Forelimb muscle (tissue), 1 donor: ENCODE measurements at regions not wholly inside any gene's neighbourhood (a gene's known extent, or its start where the extent isn't known, plus 50 kb on each side); places are given as distances from the start of the nearest gene placed in this dataset.
A peak's percentile ranks its signal among the peaks of the same experiment; 100 is the strongest.

Source experiments
- DNase-seq: peaks from one replicate; pipeline ENCODE4 v3.0.0-alpha.2; 2013; ENCODE audit warnings: low read depth

DNA sequence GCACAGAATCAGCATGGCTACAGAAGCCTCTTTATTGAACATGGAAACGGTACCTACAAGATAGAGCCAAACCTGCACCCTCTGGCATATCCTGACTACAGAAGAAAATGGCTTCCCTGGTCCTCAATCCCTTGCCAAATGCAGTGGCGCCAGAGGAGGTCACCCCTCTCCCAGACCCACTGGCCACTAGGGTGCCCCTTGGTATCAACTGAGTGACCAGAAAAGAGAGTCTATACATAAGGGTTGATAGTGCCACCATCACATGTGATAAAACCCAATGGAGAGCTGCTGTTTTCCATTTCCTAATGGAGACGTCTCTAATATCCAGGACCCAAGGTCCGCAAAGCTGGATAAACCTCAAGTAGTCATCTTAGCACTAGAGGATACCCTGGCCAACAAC is 52.7 kb upstream of the ALK start:
- DNase-seq = no peak

DNA sequence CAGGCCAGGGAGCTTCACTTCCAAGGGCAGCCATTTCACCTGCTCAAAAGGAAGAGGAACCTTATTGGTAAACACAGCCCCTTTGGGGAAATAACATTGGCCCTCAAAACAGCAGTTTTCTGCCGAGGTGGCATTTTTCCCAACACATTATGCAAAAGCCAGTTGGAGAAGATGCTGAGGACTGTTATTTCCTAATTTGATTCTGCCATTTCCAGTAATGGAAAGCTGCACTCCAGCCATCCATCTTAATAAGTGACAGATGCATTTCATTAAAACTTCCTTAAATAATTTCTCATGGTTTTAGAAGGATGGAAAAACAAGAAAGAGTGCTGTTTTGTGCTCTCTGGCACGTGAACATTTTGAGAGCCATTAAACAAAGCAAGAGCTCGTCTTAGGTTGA is 55.9 kb upstream of the ALK start:
- DNase-seq = no peak

DNA sequence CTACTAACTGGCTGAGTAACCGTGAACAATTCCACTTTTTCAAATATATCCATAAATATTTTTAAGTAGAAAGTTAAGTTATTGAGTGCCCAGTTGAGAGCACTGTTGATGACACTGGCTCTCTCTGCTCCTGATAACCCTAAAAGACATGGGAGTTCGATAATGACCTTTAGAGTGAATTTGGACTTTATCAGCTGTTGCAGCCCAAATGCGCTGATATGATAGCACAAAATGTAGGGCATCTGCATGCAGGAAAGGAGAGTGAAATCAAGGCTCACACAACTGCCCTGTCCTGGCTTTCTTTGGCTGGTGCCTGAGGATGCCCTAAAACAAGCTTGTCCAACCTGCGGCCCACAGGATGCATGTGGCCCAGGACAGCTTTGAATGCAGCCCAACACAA is 60.0 kb upstream of the ALK start:
- DNase-seq = no peak

DNA sequence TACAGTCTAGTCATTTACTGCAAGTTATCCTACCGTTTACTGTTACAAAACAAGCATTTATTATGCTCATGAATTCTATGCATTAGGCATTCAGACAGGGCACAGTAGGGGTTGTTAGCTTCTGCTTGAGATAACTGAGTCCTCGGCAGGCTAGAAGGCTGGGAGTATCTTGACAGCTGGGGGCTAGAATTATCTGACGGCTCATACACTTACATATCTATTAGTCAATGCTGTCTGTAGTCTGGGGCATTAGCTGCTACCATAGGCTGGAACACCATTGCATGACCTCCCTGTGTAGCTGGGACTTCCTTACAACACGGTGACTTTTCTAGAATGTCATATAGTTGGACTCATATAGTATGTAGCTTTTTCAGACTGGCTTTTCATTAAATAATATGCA is 61.9 kb upstream of the ALK start:
- no peak for DNase-seq

DNA sequence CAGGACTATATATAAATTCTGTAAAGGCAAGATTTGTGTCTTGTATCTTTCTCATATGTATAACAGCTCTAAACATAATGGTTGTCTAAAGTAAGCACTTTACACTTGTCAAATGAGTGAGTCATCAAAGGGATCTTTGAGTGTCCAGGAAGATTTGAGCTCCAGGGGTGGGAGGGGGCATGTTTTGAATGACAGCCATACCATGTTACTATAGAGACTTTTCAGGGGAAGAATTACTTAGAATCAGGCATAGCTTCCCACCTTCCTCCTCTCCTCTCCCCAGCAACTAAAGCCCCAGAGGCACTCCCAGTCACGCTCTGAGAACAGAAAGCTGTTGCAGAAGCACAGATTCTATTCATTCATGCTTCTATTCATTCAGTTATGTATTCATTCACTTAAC is 65.8 kb upstream of the ALK start:
- no peak for DNase-seq

DNA sequence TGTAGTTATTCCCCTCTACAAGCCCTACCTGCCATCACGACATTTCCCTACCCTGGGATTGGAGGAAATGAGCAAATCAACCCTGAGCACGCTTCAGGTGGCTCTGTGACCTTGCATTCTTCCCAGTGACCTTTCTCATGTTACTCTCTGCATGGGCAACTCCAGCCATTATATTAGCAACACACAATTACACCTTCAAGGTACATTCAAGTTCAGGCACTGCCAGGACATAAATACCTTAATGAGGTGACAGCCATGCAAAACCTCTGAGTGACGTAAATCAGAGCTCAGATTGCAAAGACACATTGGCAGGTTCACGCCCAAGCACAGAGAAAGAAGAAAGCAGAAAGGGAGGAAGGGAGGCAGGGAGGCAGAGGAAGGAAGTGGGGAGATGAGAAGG is 68.7 kb upstream of the ALK start:
- DNase-seq = no peak

DNA sequence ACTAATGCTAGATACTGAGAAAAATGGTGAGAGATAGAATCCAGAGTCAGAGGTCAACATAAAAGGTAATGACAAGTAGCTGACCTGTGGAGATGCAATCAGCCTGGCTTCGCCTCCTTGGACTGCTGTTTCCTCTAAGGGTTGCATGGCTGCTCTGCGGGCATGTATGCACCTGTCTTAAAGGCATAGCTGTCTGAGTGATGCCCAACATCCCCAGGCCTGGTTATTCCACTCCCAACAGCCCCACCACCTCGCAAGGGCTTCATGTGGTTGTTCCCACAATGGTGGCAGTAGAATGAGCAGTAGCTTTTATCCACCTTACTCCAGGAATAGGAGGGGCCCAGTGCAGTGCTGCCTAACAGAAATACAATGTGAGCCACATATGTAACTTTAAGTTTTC is 69.7 kb upstream of the ALK start:
- no peak for DNase-seq

DNA sequence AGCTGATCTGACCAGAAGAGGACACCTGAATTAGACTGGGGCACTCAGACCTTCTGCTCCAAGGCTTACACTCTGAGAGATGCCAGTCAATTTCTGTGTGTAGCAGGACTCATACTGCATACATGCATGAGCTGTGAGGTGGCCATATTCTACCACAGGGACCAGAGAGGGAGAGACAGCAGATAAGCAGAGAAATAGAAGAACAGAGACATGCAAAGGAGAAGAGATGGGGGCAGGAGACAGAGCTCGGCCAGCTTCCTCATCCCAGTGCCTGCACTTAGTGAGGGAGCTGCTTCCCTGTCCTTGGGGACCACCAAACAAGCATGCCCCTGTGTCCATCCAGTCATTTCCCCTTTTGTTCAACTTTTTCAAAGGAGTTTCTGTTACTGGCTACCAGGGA is 73.9 kb upstream of the ALK start:
- no peak for DNase-seq

DNA sequence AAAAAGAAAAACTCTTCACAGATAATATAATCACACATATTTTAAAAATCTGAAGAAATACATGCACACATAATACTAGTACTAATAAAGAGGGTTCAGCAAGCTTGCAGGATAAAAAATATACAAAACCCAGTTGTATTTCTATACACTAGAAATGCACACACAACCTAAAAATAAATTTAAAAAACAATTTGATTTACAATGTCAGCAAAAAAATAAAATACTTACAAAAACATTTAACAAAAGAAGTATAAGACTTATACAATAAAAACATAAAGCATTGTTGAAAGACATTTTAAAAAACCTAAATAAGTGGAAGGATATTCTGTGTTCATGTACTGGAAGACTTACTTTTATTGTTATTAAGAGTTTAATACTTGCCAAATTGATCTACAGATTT is 81.7 kb upstream of the ALK start:
- DNase-seq = no peak

DNA sequence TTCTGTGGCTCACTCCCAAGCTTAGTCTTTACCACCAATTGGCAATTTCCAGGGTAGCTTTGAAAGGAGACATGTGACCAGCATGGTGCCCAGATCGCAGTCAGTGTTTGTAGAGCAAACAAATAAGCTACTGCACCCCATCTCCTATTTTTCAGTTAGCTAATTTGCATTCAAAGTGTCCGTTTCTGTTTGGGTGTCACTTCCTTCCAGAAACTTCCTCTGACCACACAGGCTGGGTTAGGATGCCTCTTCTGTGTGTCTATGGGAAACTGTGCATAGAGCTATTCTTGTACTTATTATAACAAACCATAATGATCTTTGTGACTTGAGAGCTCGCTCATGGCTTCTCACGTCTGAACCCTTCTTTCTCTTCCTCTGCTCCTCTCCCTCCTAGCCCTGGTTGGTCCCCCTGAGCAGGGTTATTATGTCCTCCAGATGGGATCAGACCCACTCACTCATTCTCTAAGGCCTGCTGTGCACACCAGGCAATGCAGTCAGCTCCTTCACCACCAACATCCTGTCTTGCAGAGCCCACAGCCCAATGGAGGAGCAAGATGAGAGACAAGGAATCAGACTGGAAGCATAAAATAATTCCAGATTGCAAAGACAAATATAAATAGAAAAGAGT is 101.2 kb upstream of the ALK start:
- DNase-seq = no peak

DNA sequence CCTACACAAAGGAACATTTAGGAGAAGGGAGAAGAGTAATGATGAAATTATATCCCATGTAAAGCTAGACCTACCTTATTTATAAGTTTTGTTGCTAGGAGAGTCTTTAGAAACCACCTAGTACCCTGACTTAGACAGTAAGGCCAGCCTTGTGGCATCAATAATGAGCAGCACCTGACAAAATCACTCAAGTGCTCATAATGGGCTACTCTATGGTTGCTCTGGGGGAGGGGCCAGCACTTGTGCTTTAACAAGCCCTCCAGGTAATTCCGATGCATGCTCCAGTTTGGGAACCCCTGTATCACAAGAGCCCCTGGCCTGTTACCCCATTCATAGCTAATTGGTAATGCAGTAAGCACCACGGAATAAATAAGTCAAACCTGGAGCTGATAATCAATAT is 102.9 kb upstream of the ALK start:
- DNase-seq = no peak

DNA sequence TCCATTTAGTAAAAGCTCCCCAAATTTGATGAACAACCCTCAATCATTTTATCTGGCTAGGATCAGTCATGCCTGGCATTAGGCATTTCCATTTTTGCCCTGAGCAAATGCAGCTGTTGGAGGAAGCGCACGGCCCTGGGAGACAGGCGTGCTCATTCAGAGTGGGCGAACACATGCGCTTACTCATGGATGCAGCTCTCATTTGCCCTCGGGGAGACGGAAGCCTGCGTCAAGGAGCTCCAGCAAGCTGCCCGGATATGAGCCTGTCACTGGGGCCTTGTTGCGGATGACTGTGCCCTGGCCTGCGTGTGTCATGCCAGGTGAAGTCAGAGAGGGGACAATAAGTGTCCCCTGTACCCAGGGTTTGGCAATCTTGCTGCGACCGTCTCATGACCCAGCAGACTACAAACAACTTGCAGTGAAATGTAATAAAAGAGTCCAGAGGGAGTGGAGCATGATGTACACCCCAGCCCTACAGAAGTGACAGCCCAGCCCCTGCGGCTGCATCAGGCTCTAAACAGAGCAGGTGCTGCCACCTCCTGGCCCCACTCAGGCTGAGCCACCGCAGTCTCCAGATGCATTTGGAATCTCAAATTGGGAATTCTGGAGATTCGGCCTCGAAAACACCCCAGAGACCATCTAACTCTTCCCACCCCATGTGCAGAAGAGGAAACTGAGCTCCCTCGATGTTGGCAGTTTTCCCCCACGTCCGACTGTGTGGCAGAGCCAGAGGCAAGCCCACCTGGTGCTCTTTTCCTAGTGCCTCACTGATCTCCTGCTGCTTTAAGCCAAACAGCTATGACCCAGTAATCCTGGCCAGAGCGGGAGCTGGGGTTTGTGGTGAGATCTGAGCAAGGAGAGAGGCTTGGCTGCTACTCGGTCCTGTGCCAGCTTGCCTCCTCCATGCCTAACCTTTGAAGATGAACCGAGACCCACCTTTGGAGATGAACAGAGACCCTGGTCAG is 105.0 kb upstream of the ALK start:
- peak; percentile 5 for DNase-seq

DNA sequence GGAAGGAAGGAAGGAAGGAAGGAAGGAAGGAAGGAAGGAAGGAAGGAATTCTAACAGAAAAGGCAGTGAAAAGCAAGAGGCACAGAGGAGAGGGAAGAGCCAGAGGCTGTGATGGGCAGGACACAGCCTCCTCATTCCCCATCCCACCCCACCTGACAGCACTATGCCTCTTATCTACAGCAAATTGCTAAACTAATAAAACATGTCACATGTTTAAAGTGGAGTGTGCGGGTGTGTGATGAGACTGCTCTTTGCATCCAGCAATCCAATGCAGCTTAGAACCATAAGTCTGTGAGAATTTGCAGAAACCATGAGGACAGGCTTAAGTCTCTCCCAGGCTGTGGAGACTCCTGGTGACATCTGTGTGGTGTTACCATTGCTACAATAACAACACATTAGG is 108.4 kb upstream of the ALK start:
- no peak for DNase-seq

DNA sequence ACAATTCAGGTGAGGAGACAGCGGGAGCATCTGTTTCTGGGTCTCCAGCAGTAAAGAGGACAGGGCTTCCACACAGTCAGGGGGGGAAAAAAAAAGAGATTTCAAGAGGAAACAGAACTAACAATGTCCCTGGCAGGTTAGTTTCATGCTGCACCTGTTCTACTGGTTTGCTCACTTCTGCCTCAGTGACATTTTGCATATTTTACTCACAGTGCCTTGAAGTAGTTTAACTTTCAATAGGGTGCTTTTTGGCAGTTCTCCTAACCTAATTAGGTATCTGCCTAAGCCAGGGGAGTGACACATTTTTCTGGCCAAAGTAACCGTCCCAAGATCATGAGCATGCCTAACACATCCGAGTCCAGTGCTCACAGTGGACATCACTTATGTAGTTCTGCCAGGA is 109.0 kb upstream of the ALK start:
- DNase-seq = no peak

DNA sequence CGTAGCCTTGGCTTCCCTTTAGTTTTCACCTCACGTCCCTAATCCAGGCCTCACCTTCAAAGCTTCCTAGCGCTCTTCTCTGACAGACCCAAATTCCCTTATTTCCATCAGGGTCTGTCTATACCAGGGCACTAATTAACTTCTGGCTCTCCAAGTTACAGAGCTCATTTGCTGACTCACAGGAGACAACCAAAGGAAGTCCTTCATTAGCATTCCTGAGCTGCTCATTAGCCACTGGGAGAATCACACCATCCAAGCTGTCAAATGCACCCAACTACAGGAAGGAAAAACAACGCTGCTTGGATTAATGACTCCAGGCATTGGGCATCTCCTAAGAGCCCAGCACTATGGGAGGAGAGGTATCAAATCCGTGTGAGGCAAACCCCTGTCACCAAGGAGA is 109.8 kb upstream of the ALK start:
- no peak for DNase-seq

DNA sequence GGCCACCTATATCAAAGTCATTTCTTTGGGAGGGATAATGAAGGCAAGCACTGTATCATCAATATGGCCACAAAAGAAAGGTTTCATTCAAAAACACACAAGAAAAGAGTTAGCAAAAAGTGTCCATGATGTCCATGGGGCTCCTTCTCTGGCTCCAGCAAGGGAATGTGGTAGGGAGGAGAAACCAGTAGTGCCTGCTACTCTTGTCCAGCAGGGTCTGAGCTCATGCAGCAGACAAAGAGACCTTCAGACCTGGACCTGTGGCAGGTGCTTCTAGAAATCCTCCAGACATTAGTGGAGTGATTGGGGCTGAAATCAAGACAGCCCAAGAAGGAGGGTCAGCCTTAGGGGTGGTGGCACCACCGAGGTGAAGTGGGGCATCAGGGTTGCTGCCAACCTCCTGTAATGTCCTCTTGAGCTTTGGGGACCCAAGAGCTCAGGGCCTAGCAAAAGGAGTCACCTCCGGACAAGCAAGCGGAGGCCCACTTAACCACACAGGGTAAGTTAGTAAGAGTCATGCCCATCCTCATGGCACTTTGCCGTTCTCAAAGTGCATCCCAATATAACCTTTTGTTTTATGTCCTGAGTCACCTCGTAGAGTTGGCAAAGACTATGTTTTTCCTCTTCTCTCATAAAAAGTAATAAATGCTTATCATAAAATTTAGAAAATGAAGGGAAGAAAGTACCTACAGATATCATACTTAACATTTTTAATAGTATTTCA is 112.6 kb upstream of the YPEL5 start:
- no peak for DNase-seq

DNA sequence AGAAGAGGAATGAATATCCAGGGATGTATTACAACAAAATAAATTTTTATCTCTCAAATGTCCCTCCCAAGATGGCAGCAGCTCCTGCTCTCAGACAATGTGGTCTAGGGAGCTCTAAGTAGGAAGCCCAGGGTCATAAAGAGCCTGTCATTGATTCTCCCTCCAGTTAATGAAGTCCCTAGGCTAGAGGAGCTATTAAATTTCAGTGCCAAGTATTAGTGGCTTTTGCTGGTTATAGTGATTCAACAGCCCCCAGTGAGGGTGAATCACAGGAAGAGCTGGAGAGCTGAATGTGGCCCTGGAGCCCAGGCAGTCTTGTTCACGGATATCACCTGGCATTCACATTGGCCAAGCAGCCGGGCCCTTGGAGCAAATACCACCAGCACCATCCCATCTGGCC is 109.8 kb upstream of the YPEL5 start:
- DNase-seq = no peak

DNA sequence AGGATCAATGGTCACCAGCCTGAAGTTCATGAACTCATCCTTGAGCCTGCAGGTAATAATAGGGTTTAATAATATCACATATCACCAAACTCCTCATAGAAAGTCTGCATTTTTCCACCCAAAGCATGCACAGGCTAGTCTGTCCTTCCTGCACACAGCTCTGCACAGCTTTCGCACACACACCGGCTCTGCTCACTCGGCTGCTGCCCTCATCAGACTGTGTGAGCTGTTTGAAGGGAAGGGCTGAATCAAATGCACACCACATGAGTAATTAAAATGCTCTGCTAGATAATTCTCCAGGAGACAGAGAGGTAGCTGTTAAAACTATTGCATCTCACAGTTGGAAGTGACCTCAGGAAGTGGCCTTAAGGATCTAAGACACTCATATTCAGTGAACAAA is 108.4 kb upstream of the YPEL5 start:
- DNase-seq = no peak

DNA sequence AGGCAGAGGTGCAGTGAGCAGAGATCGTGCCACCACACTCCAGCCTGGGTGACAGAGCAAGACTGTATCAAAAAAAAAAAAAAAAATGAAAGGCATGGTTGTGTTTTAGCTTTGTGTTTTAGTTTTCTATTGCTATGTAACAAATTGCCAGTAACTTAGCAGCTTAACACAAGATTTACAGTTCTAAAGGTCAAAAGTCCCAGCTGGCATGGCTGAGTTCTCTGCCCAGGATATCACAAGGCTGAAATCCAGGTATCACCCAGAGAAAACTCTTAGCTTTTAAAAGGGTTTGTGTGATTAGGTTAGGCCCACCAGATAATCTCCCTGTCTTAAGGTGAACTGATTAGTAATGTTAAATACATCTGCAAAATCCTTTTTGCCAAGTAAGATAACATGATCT is 107.7 kb upstream of the YPEL5 start:
- no peak for DNase-seq

DNA sequence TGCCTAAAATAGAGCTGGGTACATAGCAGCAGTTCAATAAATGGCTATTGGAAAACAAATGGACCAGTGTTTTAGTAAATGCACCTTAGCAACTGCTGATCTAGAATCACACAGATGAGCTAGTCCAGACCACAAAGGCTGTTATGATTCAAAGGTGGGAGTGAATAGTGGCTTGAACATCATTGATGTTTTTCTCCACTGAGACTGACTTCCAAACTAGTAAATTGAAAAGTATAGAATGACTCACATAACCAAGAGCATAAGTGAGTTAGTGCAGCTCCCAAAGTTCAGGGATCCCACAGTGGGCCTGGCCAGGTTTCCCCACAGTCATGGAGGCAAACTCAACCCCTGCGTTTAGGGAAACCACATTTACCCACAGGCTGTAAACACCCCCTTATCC is 106.7 kb upstream of the YPEL5 start:
- no peak for DNase-seq

DNA sequence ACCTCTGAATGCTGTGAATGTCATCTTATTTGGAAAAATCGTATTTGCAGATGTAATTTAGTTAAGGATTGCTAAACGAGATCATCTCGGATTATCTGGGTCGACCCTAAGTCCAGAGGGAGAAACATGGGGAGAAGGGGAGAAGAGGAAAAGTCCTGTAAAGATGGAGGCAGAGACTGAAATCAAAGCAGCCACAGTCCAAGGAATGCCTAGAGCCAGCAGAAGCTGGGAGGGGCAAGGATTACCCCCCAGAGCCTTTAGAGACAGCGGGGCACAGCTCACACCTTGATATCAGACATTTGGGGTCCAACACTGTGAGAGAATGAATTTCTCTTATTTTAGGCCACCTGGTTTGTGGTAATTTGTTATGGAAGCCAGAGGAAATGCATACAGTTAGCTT is 104.9 kb upstream of the YPEL5 start:
- no peak for DNase-seq

DNA sequence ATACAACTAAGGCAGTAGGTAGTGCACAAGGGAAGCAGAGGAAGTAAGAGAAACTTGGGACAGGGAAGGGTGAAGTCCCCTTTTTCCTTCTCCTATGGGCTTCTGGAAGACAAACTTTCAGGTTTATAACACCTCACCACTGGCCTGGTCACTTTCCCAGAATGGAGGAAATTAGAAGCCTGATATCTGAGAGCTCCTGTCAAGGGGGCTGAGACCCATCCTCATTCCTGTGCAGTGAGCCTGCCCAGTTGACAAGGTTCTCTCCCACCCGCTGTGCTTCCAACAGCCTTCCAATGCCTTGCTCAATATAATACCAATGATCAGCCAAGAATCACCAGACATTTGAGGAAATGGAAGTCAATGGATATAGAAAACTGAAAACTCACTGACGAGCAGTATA is 100.4 kb upstream of the YPEL5 start:
- DNase-seq = no peak

DNA sequence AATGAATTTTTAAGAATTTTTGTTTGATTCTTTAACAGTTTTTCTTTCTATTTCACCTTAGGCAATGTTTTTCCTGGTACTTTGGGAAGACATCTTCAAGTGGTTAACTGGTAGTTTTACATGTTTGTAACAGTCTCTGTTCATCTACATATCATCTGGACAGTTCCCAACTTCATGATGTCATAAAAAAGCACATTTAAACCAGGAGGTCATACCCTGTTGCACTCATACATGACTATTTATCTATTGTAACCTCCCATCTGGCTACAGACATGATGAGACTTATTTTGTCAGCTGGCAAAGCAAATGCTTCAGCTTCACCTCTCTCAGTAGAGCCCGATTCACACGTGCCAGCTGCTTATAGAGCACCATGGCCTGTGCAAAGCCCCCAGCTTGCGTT is 99.8 kb upstream of the YPEL5 start:
- no peak for DNase-seq
